ENCODE measurements at regions not wholly inside any gene's neighbourhood (a gene's known extent, or its start where the extent isn't known, plus 50 kb on each side); places are given as distances from the start of the nearest gene placed in this dataset.

GRCh38 chr2:16280081-16280480, 339.7 kb downstream of the MYCN start:
- Mint-ChIP-seq H3K9me3 (ENCODE audit: low read depth, unreplicated experiment) (no peaks in the 10 kb centered on the region), H3K27ac (ENCODE audit: unreplicated experiment) (no peak overlapping the region), H3K27me3 (ENCODE audit: unreplicated experiment) (peaks cover 11% of the 10 kb centered on the region), H3K4me3 (ENCODE audit: low read depth, unreplicated experiment) (no peak overlapping the region), H3K36me3 (ENCODE audit: insufficient read depth, unreplicated experiment) (no peaks in the 10 kb centered on the region), H3K4me1 (ENCODE audit: low read depth, unreplicated experiment) (no peaks in the 10 kb centered on the region)
- intact Hi-C loops (cut with micrococcal nuclease; ENCODE audit: unreplicated experiment), result loop anchor here (5.0 to 10.0 kb wide), 3 partner anchors 205 to 643 kb away; no protein-coding TSS in a partner anchor
- TF ChIP-seq CTCF (IDR thresholded peaks at IDR 0.05; ENCODE audit: unreplicated experiment), result no peak
- CTCF ChIA-PET, result no interaction called here
- no TSS peak for BruUV-seq (replicated peaks)
- DNase-seq, result no peak

GRCh38 chr2:16279641-16280040, 339.3 kb downstream of the MYCN start:
- Mint-ChIP-seq H3K36me3 (ENCODE audit: insufficient read depth, unreplicated experiment) (no peaks in the 10 kb centered on the region), H3K4me3 (ENCODE audit: low read depth, unreplicated experiment) (no peak overlapping the region), H3K9me3 (ENCODE audit: low read depth, unreplicated experiment) (no peaks in the 10 kb centered on the region), H3K27ac (ENCODE audit: unreplicated experiment) (no peak overlapping the region), H3K27me3 (ENCODE audit: unreplicated experiment) (peaks cover 7% of the 10 kb centered on the region), H3K4me1 (ENCODE audit: low read depth, unreplicated experiment) (no peaks in the 10 kb centered on the region)
- intact Hi-C loops (cut with micrococcal nuclease; ENCODE audit: unreplicated experiment), result loop anchor here (5.0 to 10.0 kb wide), 3 partner anchors 205 to 642 kb away; no protein-coding TSS in a partner anchor
- no TSS peak for BruUV-seq (replicated peaks)
- TF ChIP-seq CTCF (IDR thresholded peaks at IDR 0.05; ENCODE audit: unreplicated experiment), result no peak
- CTCF ChIA-PET, result no interaction called here
- no peak for DNase-seq

GRCh38 chr2:16279201-16279570, 338.8 kb downstream of the MYCN start:
- intact Hi-C loops (cut with micrococcal nuclease; ENCODE audit: unreplicated experiment), result no loop called here
- Mint-ChIP-seq H3K4me3 (ENCODE audit: low read depth, unreplicated experiment) (no peak overlapping the region), H3K9me3 (ENCODE audit: low read depth, unreplicated experiment) (no peaks in the 10 kb centered on the region), H3K27ac (ENCODE audit: unreplicated experiment) (no peak overlapping the region), H3K27me3 (ENCODE audit: unreplicated experiment) (peaks cover 2% of the 10 kb centered on the region), H3K36me3 (ENCODE audit: insufficient read depth, unreplicated experiment) (no peaks in the 10 kb centered on the region), H3K4me1 (ENCODE audit: low read depth, unreplicated experiment) (no peaks in the 10 kb centered on the region)
- CTCF ChIA-PET, result no interaction called here
- no TSS peak for BruUV-seq (replicated peaks)
- TF ChIP-seq CTCF (IDR thresholded peaks at IDR 0.05; ENCODE audit: unreplicated experiment), result no peak
- no peak for DNase-seq

GRCh38 chr2:16278421-16279200, 338.3 kb downstream of the MYCN start:
- Mint-ChIP-seq H3K27me3 (ENCODE audit: unreplicated experiment) (no peaks in the 10 kb centered on the region), H3K36me3 (ENCODE audit: insufficient read depth, unreplicated experiment) (no peaks in the 10 kb centered on the region), H3K27ac (ENCODE audit: unreplicated experiment) (no peak overlapping the region), H3K4me1 (ENCODE audit: low read depth, unreplicated experiment) (no peaks in the 10 kb centered on the region), H3K9me3 (ENCODE audit: low read depth, unreplicated experiment) (no peaks in the 10 kb centered on the region), H3K4me3 (ENCODE audit: low read depth, unreplicated experiment) (no peak overlapping the region)
- TF ChIP-seq CTCF (IDR thresholded peaks at IDR 0.05; ENCODE audit: unreplicated experiment), result no peak
- BruUV-seq (replicated peaks), result no TSS peak
- DNase-seq, result no peak
- intact Hi-C loops (cut with micrococcal nuclease; ENCODE audit: unreplicated experiment), result no loop called here
- CTCF ChIA-PET, result no interaction called here

All from Calu3 (cell line).